HG02571 (cell line): ENCODE measurements at regions not wholly inside any gene's neighbourhood (a gene's known extent, or its start where the extent isn't known, plus 50 kb on each side); places are given as distances from the start of the nearest gene placed in this dataset.
"Not testable (repeated sequence)": the region's sequence is repeated elsewhere in the genome, so short reads cannot be mapped to it uniquely, and the experiment has no call there.

Experiments used
- ATAC-seq: cut with Tn5 transposase; IDR thresholded peaks from one replicate; pipeline ENCODE4 v1.9.1; 2021; ENCODE audit warnings: mild to moderate bottlenecking, moderate library complexity; ENCODE audit not compliant: unreplicated experiment

- ATAC-seq = no peak
These were observed 325.0 kb downstream of the CGGBP1 start for GRCh38 chr3:87733671-87734367.

GRCh38 chr3:87732294-87732693 is 326.5 kb downstream of the CGGBP1 start:
- no peak for ATAC-seq

DNA sequence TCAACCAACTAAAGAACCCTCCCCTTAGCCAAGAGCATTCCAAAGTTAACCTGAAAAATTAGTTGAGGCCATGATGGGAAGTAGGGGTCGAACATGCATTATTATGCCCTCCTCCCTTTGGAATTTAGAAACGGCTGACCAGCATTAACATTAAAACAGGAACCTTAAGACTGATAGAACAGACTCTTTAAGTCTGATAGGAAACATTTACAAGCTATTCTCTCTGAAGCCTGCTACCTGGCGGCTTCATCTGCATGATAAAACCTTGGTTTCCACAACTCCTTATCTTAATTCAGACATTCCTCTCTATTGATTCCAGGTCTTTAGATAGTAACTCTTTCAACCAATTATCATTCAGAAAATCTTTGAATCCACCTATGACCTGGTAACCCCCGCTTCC is 331.0 kb downstream of the CGGBP1 start:
- no peak for ATAC-seq

GRCh38 chr3:87719060-87719459 is 339.7 kb downstream of the CGGBP1 start:
- no peak for ATAC-seq

- no peak for ATAC-seq
These were observed 348.3 kb downstream of the CGGBP1 start for GRCh38 chr3:87710511-87710910.

DNA sequence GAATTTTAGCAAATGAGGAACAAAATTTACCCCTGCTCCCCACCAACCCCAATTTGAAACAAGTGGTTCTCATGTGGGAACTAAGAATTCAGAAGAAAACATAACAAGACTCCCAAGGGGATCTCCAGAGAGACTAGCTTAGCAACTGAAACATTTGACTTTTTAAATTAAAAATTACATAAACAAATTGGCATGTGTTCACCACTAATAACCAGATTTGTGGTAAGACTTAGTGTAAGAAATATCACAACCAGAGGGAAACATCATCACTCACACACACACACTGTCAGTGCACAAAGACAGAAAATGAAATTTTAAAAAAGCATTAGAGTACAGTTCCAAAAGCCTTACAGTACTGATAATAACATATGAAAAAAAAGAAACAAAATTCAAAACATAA is 348.8 kb downstream of the CGGBP1 start:
- no peak for ATAC-seq

DNA sequence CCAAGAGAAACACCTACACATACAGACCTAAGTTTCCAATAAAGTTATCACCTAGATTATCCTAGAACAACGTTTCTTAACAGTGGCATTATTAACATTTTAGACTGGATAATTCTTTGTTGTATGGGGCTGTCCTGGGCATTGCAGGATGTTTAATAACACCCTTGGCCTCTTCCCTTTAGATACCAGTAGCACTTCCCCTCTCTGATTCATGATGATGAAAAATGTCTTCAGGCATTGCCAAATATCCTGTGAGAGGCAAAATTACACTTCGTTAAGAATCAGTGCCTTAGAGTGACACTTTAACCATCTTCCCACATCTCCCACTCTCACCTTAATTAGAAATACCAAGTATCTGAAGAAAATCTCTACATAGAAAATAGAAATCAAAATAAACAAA is 352.6 kb downstream of the CGGBP1 start:
- ATAC-seq = no peak

DNA sequence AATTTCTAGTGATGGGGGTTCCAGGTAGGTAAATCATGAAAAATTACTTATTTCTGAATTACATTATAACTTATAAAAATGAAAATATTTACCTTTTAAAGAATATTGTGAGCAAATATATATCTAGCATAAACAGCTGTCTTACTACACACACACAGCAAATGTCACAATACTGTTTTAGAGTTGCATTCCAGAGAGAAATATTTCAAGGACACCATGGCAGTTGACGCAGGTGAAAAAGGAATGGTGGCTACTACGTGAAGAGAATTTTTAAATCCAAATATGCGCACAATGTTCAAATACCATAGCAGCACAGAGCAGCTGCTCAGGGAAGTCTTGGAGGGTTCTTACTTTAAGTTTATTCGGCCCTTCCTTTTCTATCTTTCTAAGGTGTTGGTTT is 356.2 kb downstream of the CGGBP1 start:
- ATAC-seq = no peak

DNA sequence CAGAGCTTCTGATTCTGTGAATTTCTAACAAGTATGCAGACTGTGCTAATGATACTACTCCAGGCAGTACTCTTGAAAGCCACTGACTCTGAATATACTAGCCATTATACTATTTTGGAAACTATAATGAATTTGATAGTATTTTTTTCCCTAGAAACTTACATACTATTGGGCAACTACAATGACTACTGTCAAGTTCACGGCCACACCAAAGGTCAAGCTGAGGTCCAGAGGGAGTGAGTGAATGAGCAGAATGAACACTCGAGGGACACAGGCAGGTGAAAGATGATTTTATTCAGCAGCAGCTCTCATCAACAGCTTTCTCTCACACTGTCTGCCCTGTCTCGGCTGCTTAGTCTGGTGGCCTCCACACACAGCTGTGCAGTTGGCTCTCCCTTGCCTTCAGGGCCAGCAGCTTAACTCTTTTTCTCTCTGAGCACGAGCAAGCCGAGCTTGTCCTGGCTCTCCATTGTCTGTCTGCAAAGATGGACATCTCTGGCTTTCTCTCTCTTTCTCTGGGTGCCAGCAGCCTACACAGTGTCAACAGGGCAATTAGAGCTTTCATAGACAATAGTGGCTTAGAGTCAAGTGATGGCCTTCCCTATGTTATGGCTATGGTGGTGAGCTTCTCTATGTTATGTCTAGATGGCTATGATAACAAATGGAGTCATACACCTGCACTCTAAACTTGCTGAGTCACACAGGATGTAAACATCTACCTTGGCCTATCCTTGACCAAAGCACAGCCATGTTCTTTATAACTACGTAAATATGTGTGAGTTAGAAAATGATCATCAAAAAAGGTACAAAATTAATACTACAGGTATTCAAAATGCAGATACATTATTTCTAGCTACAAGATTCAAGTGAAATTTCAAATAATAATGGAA is 362.4 kb downstream of the CGGBP1 start:
- no peak for ATAC-seq

DNA sequence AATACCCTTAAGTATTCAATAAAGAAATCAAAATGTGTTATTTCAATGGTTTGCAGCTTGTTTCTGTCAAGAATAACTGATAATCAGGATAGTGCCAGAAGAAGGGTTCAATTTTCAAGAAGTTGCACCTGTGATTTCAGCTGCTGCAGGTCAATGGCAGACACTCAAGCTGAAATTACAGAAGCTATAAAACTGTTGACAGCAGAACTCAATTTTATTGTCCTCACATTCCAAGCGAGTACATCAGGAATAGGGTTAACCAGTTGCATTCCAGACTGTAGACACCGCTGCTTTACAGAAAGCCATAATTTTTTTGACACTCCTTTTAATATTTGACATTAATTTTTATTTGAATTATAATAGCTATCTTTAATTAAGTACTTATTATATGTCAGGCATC is 364.1 kb downstream of the CGGBP1 start:
- no peak for ATAC-seq

DNA sequence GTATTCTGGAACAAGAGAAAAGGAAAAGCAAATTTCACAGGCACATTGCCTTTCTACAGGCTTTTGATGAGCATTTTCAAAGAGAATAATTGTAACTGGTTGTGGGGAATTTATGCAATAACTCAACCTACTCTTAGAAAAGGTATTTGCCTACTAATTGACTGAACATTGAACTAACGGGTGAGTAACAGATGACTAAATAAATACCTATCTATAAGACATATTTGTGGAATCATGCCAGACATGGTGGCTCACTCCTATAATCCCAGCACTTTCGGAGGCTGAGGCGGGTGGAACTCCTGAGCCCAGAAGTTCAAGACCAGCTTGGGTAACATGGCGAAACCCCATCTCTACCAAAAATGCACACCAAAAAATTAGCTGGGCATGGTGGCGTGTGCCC is 367.7 kb downstream of the CGGBP1 start:
- ATAC-seq = no peak

DNA sequence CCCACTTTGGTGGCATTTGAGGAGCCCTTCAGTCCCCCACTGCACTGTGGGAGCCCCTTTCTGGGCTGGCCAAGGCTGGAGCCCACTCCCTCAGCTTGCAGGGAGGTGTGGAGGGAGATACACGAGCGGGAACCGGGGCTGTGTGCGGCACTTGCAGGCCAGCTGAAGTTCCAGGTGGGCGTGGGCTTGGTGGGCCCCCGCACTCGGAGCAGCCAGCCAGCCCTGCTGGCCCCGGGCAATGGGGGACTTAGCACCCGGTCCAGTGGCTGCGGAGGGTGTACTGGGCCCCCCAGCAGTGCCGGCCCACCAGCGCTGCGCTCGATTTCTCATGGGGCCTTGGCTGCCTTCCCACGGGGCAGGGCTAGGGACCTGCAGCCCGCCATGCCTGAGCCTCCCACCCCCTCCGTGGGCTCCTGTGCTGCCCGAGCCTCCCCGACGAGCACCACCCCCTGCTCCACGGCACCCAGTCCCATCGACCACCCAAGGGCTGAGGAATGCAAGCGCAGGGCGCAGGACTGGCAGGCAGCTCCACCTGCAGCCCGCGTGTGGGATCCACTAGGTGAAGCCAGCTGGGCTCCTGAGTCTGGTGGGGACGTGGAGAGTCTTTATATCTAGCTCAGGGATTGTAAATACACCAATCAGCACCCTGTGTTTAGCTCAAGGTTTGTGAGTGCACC is 379.7 kb downstream of the CGGBP1 start:
- not testable (repeated sequence) for ATAC-seq

GRCh38 chr3:87674397-87675161 is 384.2 kb downstream of the CGGBP1 start:
- ATAC-seq = peak; percentile 98

DNA sequence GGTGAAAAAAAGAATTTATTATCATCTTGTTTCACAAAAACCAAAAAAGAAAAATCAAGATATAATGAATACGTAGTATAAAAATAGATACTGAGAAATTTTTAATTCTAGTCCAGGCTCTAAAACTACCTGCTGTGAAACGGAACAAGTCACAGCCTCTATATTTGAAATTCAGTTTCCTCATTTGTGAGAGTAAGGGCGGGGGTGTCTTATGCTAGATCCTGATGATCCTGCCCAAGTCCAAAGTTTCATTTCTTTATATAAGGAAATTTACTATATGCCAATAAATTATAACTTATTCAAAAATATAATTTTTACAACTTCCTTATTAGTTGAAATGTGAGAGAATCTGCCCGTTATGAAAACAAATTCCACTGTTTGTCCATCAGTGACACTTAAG is 385.7 kb downstream of the CGGBP1 start:
- ATAC-seq = no peak

DNA sequence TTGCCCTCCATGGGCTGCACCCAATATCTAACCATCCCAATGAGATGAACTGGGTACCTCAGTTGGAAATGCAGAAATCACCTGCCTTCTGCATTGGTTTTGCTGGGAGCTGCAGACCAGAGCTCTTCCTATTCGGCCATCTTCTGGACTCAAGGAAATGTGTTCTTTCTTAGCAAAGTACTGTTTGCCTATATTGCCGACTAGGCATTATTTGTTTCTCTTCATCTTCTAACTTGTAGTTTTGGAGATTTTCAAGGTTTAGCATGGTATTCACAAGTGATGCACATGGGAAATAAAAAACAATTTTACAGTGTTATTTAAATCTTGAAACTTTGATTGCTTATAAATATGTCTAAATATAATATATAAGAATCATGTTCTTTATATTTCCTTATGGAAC is 377.8 kb upstream of the POU1F1 start:
- no peak for ATAC-seq

- not testable (repeated sequence) for ATAC-seq
These were observed 376.8 kb upstream of the POU1F1 start for GRCh38 chr3:87653138-87653537.

DNA sequence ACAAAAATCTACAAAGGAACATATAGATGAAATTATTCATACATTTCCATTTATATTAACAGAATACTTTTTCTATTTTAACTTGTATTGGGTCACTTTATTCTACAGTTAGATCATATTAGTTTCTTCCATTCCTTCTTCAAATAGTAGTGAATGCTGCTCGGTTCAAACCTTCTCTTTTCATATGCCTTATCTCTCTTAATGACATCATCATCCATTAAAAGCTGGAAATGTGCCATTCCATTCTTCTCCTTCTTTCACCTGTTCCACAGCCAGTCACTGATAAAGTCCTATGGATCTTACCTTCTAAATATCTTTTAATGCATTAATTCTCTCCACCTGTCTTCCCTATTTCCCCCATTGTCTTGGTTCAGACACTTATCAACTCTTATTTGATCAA is 358.0 kb upstream of the POU1F1 start:
- no peak for ATAC-seq

DNA sequence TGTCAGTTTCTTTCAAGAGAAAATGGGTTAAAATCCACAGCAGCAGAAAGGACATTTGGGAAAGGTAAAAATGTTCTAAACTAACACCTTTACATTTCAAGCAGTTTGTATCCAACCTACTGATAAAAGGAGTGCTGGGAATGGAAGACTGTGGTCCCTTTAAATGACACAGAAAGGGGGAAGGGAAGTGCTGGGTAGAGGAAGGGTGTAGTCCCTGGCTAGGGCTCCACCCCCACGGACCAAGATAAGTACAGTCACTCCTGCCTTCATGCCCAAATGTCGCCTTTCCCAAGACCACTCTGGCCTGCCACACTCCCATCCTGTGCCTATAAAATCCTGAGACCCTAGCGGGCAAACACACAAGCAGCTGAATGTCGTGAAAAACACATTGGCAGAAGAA is 350.9 kb upstream of the POU1F1 start:
- no peak for ATAC-seq

GRCh38 chr3:87626546-87626945 is 350.2 kb upstream of the POU1F1 start:
- ATAC-seq = no peak

DNA sequence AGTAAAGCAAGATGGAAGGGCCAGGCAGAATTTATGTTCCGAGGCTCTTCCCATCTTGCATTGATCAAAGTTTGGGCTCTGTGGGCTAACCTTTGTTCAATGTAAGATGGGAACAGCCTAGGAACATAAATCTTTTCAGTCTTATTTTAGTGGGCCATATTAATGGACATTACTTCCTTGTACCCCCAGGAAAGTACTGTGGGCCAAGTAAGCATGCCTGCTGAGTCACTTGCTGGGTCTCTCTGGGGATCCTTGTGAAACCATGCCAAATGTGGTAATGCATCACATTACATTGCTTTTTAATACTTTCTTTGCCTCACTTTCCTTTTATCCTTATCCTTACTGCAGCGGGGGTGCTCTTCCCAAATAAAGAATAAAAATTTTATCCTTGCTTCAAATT is 349.5 kb upstream of the POU1F1 start:
- ATAC-seq = no peak

DNA sequence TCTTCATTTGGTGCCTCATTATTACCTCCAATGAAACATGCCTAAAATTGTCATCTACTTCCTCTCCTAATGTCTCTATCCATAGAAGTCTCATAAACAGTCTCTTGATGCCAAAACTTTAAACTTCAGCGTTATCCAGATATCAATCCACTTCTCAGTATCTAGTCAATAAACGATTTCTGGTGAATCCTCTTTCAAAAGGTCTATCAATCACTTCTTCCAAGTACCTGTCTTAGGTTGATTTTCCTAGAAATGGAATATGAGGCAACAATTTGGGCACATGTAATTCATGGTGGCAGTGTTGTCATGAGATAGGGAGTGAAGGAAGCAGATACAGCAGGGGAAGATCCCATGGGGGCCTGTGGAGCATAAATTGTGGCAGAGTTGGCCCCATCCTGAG is 348.5 kb upstream of the POU1F1 start:
- ATAC-seq = no peak
